HG02970 (cell line): ENCODE measurements at regions not wholly inside any gene's neighbourhood (a gene's known extent, or its start where the extent isn't known, plus 50 kb on each side); places are given as distances from the start of the nearest gene placed in this dataset.
"Not testable (repeated sequence)": the region's sequence is repeated elsewhere in the genome, so short reads cannot be mapped to it uniquely, and the experiment has no call there.

Source experiments
- ATAC-seq: cut with Tn5 transposase; IDR thresholded peaks from one replicate; pipeline ENCODE4 v1.9.1; 2021; ENCODE audit warnings: mild to moderate bottlenecking, moderate library complexity, moderate number of reproducible peaks; ENCODE audit not compliant: unreplicated experiment, low FRiP score

DNA sequence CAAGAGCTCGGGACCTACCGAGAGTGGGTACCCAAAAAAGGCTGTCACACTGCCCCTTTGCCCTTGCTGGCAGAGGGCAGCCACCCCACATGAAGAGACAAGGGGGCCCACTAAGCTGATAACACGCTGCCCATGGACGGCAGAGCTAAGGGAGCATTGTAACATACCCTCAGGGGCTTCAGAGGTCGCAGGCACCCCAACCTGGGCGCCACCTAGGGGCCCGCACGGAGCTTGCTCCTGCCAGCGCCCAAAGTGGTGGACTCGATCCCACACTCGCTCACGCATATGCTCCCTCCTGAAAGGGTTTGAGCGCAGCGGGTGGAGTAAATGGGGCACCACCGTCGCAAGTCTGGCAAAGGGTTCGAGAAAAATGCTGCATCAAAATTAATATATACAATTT lies 975.4 kb downstream of the ZPLD1 start:
- no peak for ATAC-seq

DNA sequence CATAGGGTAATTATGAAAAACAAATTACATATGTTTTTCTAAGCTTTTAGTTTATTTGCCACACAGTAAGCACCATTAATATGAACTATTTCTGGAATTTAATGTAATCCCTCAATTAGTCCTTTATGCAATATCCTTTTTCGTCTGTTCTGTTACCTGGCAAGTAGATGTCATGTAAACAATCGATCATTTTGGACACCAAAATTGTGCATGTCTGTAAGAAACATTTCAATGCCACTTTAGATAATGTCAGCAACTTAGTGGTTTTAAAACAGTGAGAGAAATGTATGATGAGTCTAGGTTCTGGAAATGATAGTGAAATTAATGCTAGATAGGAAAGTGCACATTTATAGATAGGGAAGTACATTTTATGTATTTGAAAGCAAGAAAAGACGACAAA lies 986.6 kb downstream of the ZPLD1 start:
- ATAC-seq: no peak

GRCh38 chr3:103437883-103438282 lies 1003.1 kb downstream of the ZPLD1 start:
- no peak for ATAC-seq

DNA sequence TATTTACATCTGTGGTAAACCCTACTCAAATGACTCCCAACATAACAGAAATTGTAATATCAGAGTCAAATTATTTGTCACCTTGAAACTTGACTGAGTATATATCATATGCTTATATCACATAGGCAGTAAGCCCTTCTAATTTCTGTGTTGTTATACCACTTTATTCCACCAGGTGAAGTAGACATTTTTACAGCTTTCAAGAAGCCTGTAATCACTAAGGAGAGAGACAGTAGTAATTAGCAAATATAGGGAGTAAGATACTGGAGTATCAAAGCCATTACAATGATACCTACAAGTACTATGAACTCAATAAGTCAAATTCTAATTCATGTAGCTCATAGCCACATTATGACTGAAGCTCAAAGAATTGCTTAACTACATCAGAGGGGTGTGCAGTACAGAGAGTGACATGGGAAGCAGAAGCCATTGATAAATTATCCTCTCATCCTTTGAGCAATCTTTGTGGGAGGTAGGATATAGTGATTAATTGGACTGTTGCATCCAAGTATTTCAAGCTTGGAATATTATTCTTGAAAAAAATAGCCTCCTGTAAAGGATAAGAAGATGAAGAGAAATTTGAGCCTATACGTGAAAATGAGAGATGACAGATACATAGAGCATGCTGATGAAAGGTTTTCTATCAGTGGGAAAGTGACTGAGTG lies 1005.9 kb downstream of the ZPLD1 start:
- ATAC-seq: no peak

GRCh38 chr3:103446953-103447629 lies 1012.3 kb downstream of the ZPLD1 start:
- ATAC-seq: no peak

GRCh38 chr3:103453152-103453551 lies 1018.3 kb downstream of the ZPLD1 start:
- ATAC-seq: no peak

GRCh38 chr3:103459815-103460214 lies 1025.0 kb downstream of the ZPLD1 start:
- ATAC-seq: no peak

DNA sequence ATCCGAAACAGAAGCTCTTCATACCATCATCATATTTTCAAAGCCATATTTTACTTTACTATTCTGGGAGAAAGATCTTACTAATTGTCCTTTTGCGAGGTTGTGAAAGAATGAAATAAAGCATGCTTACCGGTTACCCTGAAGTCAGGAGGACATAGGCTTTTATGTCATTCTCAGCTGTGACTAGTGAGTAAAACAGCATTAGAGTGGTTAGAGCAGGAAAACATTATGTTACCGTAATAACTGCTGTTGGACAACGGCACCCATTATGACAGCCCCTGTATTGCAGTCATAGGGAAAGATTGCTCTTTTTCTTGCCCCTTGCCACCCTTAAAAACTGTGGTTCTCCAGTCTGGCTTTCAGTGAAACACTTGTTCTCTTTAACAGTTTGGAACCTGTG lies 1035.7 kb downstream of the ZPLD1 start:
- ATAC-seq: no peak

GRCh38 chr3:103494011-103494410 lies 1059.2 kb downstream of the ZPLD1 start:
- ATAC-seq: no peak

DNA sequence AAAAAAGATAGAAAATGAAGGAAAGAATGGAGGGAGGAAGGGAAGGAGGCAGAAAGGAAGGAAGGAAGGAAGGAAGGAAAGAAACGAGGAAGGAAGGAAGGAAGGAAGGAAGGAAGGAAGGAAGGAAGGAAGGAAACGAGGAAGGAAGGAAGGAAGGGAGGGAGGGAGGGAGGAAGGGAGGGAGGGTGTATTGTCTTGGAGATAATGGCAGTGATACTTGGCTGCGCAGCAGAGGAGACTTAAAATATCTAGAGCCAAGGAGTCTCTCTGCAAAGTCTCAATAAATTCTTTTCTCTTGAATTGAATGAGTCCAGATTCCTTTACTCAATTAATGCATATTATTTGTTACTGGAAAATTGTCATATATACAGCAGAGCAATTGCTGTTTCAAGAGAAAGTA lies 1059.7 kb downstream of the ZPLD1 start:
- no peak for ATAC-seq

- no peak for ATAC-seq
Observed at GRCh38 chr3:103495186-103495585, 1060.4 kb downstream of the ZPLD1 start.

GRCh38 chr3:103499132-103499900 lies 1064.5 kb downstream of the ZPLD1 start:
- no peak for ATAC-seq

DNA sequence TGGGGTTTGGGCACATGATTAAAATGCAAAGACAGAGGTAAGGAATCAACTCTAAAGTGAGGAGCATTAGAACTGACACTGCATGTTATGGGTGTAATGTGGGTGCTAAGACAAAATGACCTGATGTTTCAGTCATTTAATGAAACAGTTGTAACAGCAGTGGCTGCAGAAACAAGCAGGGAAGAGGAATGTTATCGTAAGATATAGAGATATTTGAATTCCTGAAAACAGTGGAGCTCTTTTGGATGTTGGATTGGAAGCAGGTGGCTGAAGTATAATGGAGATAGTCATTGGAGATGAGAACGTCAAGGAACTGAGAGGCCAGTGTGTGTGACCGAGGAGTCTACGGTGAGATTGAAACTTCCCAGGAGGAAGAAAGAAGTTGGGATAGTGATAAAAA lies 1065.2 kb downstream of the ZPLD1 start:
- ATAC-seq: no peak

- ATAC-seq: no peak
Observed at GRCh38 chr3:103510760-103511159, 1075.9 kb downstream of the ZPLD1 start.

- ATAC-seq: no peak
Observed at GRCh38 chr3:103511891-103512290, 1077.1 kb downstream of the ZPLD1 start.

DNA sequence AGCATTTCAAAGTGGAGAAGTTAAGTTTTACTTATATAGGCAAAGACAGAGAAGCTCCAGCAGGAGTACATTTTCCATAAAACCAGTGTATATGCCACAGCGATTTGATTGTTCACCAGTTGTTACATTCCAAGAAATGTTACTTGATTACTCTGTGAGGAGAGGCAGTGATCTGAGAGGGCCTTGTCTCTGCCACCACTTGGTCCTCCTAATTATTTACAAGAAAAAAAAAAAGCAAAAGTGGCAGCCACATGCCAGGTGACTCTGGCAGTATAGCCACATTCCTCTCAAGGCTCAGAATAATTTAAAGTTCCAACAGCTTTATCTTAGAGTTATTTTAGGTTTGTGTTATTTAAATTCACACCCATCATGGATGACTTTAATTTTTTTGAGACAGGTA lies 1077.8 kb downstream of the ZPLD1 start:
- no peak for ATAC-seq

- no peak for ATAC-seq
Observed at GRCh38 chr3:103513003-103513402, 1078.2 kb downstream of the ZPLD1 start.

GRCh38 chr3:103515116-103515515 lies 1080.3 kb downstream of the ZPLD1 start:
- ATAC-seq: no peak

- no peak for ATAC-seq
Observed at GRCh38 chr3:103516950-103517349, 1082.1 kb downstream of the ZPLD1 start.

DNA sequence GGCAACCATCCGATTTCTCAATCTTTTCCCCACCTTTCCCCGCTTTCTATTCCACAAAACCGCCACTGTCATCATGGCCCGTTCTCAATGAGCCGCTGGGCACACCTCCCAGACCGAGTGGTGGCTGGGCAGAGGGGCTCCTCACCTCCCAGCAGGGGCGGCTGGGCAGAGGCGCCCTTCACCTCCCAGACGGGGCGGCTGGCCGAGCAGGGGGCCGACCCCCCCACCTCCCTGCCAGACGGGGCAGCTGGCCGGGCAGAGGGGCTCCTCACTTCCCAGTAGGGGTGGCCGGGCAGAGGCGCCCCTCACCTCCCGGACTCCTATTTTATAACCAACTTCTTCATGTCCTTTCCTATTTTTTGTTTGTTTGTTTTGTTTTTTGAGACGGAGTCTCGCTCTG lies 1096.5 kb downstream of the ZPLD1 start:
- not testable (repeated sequence) for ATAC-seq

DNA sequence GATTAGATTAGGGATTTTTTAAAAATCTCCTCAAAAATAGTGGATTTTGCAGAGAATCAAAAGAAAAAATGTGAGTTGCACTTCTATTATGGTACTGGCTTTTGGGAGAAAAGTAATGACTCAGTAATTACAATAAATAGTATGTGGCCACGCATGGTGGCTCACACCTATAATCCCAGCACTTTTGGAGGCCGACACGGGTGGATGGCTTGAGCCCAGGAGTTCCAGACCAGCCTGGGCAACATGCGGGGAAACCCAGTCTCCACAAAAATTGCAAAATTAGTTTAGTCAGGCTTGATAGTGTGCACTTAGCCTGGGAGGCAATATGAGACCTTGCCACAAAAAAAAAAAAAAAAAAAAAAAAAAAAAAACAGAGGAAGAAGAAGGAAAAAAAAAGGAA lies 1098.2 kb downstream of the ZPLD1 start:
- no peak for ATAC-seq

GRCh38 chr3:103554451-103554850 lies 1119.6 kb downstream of the ZPLD1 start:
- no peak for ATAC-seq
